GM10266 (cell line): ENCODE measurements at regions not wholly inside any gene's neighbourhood (a gene's known extent, or its start where the extent isn't known, plus 50 kb on each side); places are given as distances from the start of the nearest gene placed in this dataset.
"Not testable (repeated sequence)": the region's sequence is repeated elsewhere in the genome, so short reads cannot be mapped to it uniquely, and the experiment has no call there.

Experiments used
- DNase-seq: peaks from one replicate; pipeline ENCODE4 v3.0.0; 2012; ENCODE audit errors: extremely low spot score
- TF ChIP-seq, protein P1 (sequence below): IDR thresholded peaks from 2 replicates; pipeline ENCODE4 v1.5.1; 2012; ENCODE audit warnings: mild to moderate bottlenecking, low read depth; ENCODE audit not compliant: control insufficient read depth, insufficient read depth; ENCODE audit errors: missing control alignments

DNA sequence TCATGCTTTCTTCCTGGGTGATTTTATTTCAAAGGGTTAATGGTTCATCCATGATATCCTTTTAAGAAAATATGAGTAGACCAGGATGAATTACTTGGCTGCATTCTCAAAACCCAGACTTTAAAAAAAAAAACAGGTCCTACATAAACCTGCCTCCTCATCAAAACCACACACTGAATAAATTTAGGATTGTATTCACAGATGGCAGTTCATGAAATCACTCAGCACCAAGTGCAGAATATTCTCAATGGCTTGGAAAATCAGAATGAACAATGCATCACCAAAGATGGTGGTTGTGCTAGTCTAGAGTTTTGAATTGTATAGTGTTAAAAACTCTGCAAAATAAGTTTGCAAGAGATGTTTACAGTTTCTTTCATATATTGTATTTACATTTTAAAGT, 145.4 kb upstream of the GRAMD2B start:
- TF ChIP-seq, protein P1, sequence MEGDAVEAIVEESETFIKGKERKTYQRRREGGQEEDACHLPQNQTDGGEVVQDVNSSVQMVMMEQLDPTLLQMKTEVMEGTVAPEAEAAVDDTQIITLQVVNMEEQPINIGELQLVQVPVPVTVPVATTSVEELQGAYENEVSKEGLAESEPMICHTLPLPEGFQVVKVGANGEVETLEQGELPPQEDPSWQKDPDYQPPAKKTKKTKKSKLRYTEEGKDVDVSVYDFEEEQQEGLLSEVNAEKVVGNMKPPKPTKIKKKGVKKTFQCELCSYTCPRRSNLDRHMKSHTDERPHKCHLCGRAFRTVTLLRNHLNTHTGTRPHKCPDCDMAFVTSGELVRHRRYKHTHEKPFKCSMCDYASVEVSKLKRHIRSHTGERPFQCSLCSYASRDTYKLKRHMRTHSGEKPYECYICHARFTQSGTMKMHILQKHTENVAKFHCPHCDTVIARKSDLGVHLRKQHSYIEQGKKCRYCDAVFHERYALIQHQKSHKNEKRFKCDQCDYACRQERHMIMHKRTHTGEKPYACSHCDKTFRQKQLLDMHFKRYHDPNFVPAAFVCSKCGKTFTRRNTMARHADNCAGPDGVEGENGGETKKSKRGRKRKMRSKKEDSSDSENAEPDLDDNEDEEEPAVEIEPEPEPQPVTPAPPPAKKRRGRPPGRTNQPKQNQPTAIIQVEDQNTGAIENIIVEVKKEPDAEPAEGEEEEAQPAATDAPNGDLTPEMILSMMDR: no peak
- DNase-seq: no peak

DNA sequence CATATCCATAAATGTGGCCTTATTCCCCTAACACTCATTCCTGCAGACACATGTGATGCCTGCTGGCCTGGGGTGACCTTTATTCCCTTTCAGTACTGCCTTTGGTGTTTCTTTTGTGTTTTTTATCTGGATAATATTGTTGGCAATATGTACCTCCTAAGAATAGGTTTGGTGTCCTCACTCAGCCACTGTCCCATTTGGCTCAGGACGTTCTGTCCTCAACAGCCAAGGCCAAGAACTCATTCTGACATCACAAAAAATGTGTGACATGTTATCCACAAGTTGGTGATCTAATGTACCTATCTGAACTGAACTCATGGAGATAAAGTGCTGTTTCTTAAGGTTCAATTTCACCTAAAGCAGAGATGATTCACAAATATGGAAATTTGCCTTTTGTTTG, 142.9 kb upstream of the GRAMD2B start:
- no peak for DNase-seq
- TF ChIP-seq, protein P1: no peak

GRCh38 chr5:126280846-126281245, 142.4 kb upstream of the GRAMD2B start:
- DNase-seq: no peak

DNA sequence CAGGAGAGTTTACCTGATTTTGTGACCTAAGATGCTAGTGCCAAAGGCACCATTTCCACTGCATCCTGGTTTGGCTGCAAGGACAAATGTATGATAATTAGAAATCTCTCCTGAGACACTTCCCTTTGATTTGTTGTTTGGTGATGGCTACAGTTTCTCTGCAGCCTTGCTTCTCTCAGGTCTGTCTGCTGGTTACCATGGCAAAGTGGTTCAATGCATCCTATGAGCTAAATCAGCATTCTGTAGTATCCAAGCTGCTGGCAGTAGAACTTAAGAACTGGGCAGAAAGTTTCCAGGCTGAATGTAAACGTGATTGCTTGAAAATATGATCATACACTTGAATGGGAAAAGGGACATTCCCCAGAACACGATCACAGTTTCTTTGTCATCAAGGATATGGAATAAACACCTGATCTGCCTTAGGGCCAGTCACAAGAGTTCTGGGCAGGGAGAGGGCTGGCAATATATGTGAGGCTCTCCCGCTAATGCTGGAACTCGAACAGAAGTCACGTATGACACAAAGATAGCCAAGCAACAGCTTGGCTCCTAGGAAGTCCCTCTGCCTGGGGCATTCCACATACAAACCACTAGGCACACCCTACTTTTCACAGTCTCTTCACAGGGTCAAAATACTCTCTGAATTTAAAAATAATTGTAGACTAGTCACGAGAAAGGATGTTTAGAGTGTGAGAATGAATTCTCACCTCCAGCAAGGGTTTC, 138.1 kb upstream of the GRAMD2B start:
- TF ChIP-seq, protein P1: no peak
- no peak for DNase-seq

More at GRCh38 chr5:126280846-126281245, 142.4 kb upstream of the GRAMD2B start:
- TF ChIP-seq, protein P1: no peak

DNA sequence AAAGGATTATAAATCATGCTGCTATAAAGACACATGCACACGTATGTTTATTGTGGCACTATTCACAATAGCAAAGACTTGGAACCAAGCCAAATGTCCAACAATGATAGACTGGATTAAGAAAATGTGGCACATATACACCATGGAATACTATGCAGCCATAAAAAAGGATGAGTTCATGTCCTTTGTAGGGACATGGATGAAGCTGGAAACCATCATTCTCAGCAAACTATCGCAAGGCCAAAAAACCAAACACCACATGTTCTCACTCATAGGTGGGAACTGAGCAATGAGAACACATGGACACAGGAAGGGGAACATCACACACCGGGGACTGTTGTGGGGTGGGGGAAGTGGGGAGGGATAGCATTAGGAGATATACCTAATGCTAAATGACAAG, 127.1 kb upstream of the GRAMD2B start:
- DNase-seq: not testable (repeated sequence)

DNA sequence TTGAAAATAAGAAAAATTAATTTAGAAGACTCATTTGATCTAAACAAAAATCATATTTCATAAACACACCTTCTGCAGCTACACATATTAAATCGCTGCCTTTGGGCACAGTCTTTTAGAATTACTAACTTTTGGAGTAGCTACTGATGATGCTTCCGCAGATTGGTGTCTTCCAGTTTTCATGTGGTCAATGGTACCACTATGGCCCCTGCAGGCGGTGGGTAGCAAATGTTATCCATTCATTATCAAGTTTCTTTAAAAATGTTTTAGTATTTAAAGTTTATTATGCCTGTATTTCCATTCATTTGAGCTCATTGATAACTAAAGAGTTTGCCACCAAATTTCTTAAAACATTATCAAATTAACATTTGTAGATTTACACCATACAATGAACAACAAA, 122.9 kb upstream of the GRAMD2B start:
- no peak for DNase-seq
- TF ChIP-seq, protein P1: no peak

DNA sequence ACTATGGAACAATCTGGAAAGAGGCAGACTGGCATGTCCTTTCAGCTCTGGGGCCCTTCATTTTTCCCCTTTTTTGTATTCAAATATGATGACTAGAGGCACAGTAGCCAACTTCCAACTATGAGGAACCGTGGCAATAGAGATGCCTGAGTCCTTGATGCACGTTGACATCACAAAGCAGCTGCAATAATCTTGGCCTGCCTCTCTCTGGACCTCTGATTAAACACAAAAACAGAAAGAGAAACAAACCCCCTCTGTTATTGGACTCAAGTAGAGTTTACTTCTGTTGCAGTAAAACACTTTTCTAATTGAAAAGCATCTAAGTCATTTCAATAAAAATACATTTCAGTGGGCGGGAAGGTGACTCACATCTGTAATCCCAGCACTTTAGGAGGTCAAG, 122.2 kb upstream of the GRAMD2B start:
- no peak for DNase-seq
- TF ChIP-seq, protein P1: no peak

DNA sequence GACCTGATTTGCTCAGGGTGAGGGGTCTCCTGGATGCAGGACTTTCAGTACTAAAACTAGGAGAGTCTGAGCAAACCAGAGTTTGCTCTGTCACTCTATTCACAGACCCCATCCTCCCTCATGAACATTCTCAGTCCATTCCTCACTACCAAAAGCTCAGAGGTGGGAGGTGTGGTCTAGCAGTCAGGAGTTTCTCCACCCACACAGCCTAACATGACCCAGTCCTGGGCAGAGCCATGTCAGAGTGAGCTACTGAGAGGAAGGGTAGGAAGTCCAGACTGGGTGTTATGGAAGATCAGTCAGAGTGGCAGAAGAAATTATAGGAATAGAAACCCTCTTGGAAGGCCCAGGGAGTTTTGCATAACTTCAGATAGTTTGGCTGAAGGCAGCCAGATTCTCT, 113.3 kb upstream of the GRAMD2B start:
- no peak for DNase-seq
- TF ChIP-seq, protein P1: no peak
